ENCODE measurements at regions not wholly inside any gene's neighbourhood (a gene's known extent, or its start where the extent isn't known, plus 50 kb on each side); places are given as distances from the start of the nearest gene placed in this dataset.

DNA sequence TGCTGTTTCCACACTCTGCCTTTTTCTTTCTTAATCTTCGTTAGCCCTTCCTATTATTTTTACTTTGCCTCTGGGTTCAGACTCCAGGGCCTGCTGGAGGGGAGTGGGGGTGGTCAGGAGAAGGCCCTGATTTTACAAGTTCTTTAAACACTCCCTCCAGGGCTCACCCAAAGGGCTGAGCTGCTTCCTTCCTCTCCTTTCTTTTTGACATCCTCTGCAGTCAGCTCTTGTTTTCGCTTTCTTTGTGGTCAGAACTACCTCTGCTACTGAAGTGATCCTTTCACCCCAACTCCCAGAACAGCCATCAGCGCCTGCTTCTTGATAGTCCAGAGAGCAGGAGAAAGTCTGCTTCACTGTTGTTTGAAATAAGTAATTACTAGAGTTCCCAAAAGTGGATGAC lies 925.7 kb downstream of the EPHA4 start:
- TF ChIP-seq, protein P1, sequence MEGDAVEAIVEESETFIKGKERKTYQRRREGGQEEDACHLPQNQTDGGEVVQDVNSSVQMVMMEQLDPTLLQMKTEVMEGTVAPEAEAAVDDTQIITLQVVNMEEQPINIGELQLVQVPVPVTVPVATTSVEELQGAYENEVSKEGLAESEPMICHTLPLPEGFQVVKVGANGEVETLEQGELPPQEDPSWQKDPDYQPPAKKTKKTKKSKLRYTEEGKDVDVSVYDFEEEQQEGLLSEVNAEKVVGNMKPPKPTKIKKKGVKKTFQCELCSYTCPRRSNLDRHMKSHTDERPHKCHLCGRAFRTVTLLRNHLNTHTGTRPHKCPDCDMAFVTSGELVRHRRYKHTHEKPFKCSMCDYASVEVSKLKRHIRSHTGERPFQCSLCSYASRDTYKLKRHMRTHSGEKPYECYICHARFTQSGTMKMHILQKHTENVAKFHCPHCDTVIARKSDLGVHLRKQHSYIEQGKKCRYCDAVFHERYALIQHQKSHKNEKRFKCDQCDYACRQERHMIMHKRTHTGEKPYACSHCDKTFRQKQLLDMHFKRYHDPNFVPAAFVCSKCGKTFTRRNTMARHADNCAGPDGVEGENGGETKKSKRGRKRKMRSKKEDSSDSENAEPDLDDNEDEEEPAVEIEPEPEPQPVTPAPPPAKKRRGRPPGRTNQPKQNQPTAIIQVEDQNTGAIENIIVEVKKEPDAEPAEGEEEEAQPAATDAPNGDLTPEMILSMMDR (IDR thresholded peaks at IDR 0.05): no peak
- TF ChIP-seq POLR2A (IDR thresholded peaks at IDR 0.05): no peak
